Stomach (tissue), 8 donors: ENCODE measurements at regions not wholly inside any gene's neighbourhood (a gene's known extent, or its start where the extent isn't known, plus 50 kb on each side); places are given as distances from the start of the nearest gene placed in this dataset.
"Not testable (repeated sequence)": the region's sequence is repeated elsewhere in the genome, so short reads cannot be mapped to it uniquely, and the experiment has no call there.

Source experiments
- DNase-seq, 2 donors: peaks; one replicate each; pipeline versions ENCODE4 v3.0.0 to v3.0.0-alpha.2; 2013 to 2019
- H3K27ac ChIP-seq, 5 donors: fragments of 200-600 bp in 4 of 5; sonication (generic) in 4 of 5; one replicate each; pipeline ENCODE4 v1.5.1; 2013 to 2019; ENCODE audit warnings: mild to moderate bottlenecking in 1 of 5, moderate library complexity in 1 of 5
- H3K27me3 ChIP-seq, 3 donors: fragments of 200-600 bp; sonication (generic); one replicate each; pipeline ENCODE4 v1.5.1; 2017 to 2019; ENCODE audit warnings: mixed run types in 1 of 3
- H3K36me3 ChIP-seq, 4 donors: fragments of 200-600 bp; sonication (generic); 1 replicate in 3 of 4; 2 replicates in 1 of 4; pipeline ENCODE4 v1.5.1; 2016 to 2019
- H3K4me1 ChIP-seq, 4 donors: fragments of 200-600 bp; sonication (generic); one replicate each; pipeline ENCODE4 v1.5.1; 2016 to 2019
- H3K4me3 ChIP-seq, 4 donors: fragments of 200-600 bp; sonication (generic) in 3 of 4; one replicate each; pipeline ENCODE4 v1.5.1; 2016 to 2019; ENCODE audit warnings: mild to moderate bottlenecking in 1 of 4
- H3K9me3 ChIP-seq, 4 donors: fragments of 200-600 bp; sonication (generic); one replicate each; pipeline ENCODE4 v1.5.1; 2016 to 2019
- CTCF ChIP-seq, 7 experiments: fragments of 450-650 bp in 4 of 7; fragments of 200-600 bp in 3 of 7; sonication (generic) in 3 of 7; IDR thresholded peaks; one replicate each; pipeline ENCODE4 v1.5.1; 2016 to 2019; ENCODE audit warnings: antibody characterized with exemption in 7 of 7, control low read depth in 2 of 7, mild to moderate bottlenecking in 1 of 7
- EP300 ChIP-seq: sonication (generic); formaldehyde crosslinking; IDR thresholded peaks from one replicate; pipeline ENCODE4 v1.6.1; 2017; ENCODE audit warnings: antibody characterized with exemption
- POLR2A ChIP-seq, 4 donors: fragments of 450-650 bp; IDR thresholded peaks; one replicate each; pipeline ENCODE4 v1.6.1; 2016; ENCODE audit warnings: antibody characterized with exemption in 4 of 4, control low read depth in 2 of 4, mild to moderate bottlenecking in 1 of 4, moderate library complexity in 1 of 4
- POLR2AphosphoS5 ChIP-seq, 3 donors: sonication (generic); formaldehyde crosslinking; IDR thresholded peaks; one replicate each; pipeline ENCODE4 v1.6.1; 2016; ENCODE audit warnings: antibody characterized with exemption in 3 of 3
- WGBS, 5 donors: extraction: QIAGEN DNeasy Blood & Tissue Kit in 3 of 5; methylation state at CpG; one replicate each; pipeline versions ENCODE4 v1.1.5 to v1.1.7; 2013 to 2018; 5-methylcytosine and 5-hydroxymethylcytosine counted together
- intact Hi-C: fragments of 100-400 bp; cut with DNase I; formaldehyde crosslinking; loops from one replicate; pipeline ENCODE4 v1.15.1; 2023; ENCODE audit warnings: low total_unique reads
- donor health status: healthy with polysubstance abuse.
- donor health status: Bipolar disorder and iron deficiency.
- donor health status: healthy.

GRCh38 chr6:170090561-170090960, 200.3 kb downstream of the DLL1 start:
- Histone ChIP-seq H3K36me3 (no peaks in the 10 kb centered on the region), H3K27ac (no peak overlapping the region), H3K9me3 (no peaks in the 10 kb centered on the region), H3K4me3 (no peak overlapping the region), H3K27me3 (peaks cover 0 to 7% (median 0%) of the 10 kb centered on the region in 3 donors), H3K4me1 (peaks cover 0 to 23% (median 7%) of the 10 kb centered on the region in 4 donors)
- no peak for DNase-seq
- TF ChIP-seq EP300 (no peak), POLR2A (IDR thresholded peaks at IDR 0.05) (no peak), CTCF (IDR thresholded peaks at IDR 0.05) (no peak), POLR2AphosphoS5 (IDR thresholded peaks at IDR 0.05) (no peak)
- intact Hi-C loops: no loop called here
- 86 to 94% (median 92%) methylated on average over 12 of the region's 12 CpGs for WGBS, 5 donors

GRCh38 chr6:170089963-170090362, 200.9 kb downstream of the DLL1 start:
- no peak for TF ChIP-seq POLR2AphosphoS5 (IDR thresholded peaks at IDR 0.05)
- TF ChIP-seq POLR2A (IDR thresholded peaks at IDR 0.05): no peak
- TF ChIP-seq CTCF (IDR thresholded peaks at IDR 0.05): no peak
- no peak for TF ChIP-seq EP300
- no peaks in the 10 kb centered on the region for H3K36me3 ChIP-seq
- no peak for DNase-seq
- H3K4me3 ChIP-seq: no peak overlapping the region
- H3K4me1 ChIP-seq: peaks cover 0 to 26% (median 7%) of the 10 kb centered on the region in 4 donors
- intact Hi-C loops: no loop called here
- peaks cover 0 to 5% (median 0%) of the 10 kb centered on the region in 3 donors for H3K27me3 ChIP-seq
- H3K27ac ChIP-seq: no peak overlapping the region
- 67 to 86% (median 75%) methylated on average over 10 to 11 of the region's 11 CpGs for WGBS, 5 donors
- no peaks in the 10 kb centered on the region for H3K9me3 ChIP-seq

- H3K9me3 ChIP-seq: no peaks in the 10 kb centered on the region
- H3K4me1 ChIP-seq: peaks cover 0 to 26% (median 7%) of the 10 kb centered on the region in 4 donors
- no peaks in the 10 kb centered on the region for H3K36me3 ChIP-seq
- WGBS, 5 donors: 60 to 82% (median 79%) methylated on average over 1 to 20 of the region's 20 CpGs
- intact Hi-C loops: no loop called here
- peak in 1 of 2 donors; percentile 25 for DNase-seq
- peaks cover 0 to 4% (median 0%) of the 10 kb centered on the region in 3 donors for H3K27me3 ChIP-seq
- TF ChIP-seq POLR2AphosphoS5 (IDR thresholded peaks at IDR 0.05) (no peak), CTCF (IDR thresholded peaks at IDR 0.05) (no peak), POLR2A (IDR thresholded peaks at IDR 0.05) (no peak), EP300 (no peak)
- H3K27ac ChIP-seq: peak overlapping the region in 2 of 5 donors; percentile 42 to 55
- peak overlapping the region in 2 of 4 donors; percentile 5 to 13 for H3K4me3 ChIP-seq
Observed at GRCh38 chr6:170088582-170088955, 202.3 kb downstream of the DLL1 start.

GRCh38 chr6:170087941-170088581, 202.8 kb downstream of the DLL1 start:
- DNase-seq: peak; percentile 35 to 53
- peak overlapping the region in 3 of 4 donors; percentile 5 to 16 (median 13) for H3K4me3 ChIP-seq
- peak overlapping the region in 2 of 5 donors; percentile 42 to 55 for H3K27ac ChIP-seq
- peaks cover 0 to 3% (median 0%) of the 10 kb centered on the region in 3 donors for H3K27me3 ChIP-seq
- WGBS, 5 donors: 69 to 85% (median 76%) methylated on average over 28 to 36 of the region's 36 CpGs
- intact Hi-C loops: no loop called here
- TF ChIP-seq POLR2AphosphoS5 (IDR thresholded peaks at IDR 0.05) (no peak), CTCF (IDR thresholded peaks at IDR 0.05) (no peak), EP300 (no peak), POLR2A (IDR thresholded peaks at IDR 0.05) (no peak)
- no peaks in the 10 kb centered on the region for H3K36me3 ChIP-seq
- peaks cover 0 to 26% (median 7%) of the 10 kb centered on the region in 4 donors for H3K4me1 ChIP-seq
- no peaks in the 10 kb centered on the region for H3K9me3 ChIP-seq

- peak in 1 of 2 donors; percentile 23 for DNase-seq
Observed at GRCh38 chr6:170087421-170087780, 203.5 kb downstream of the DLL1 start.

More at GRCh38 chr6:170087421-170087780, 203.5 kb downstream of the DLL1 start:
- H3K4me3 ChIP-seq, H3K36me3 ChIP-seq, intact Hi-C loops, H3K27me3 ChIP-seq, H3K9me3 ChIP-seq, H3K27ac ChIP-seq: not testable (repeated sequence)
- WGBS, 5 donors: 83 to 96% (median 88%) methylated on average over 9 to 23 of the region's 25 CpGs; no CpG with 5 or more reads in 1 of the 5 donors
- peaks cover 0 to 26% (median 7%) of the 10 kb centered on the region in 4 donors for H3K4me1 ChIP-seq
